Breast epithelium (tissue), 4 donors: ENCODE measurements at regions not wholly inside any gene's neighbourhood (a gene's known extent, or its start where the extent isn't known, plus 50 kb on each side); places are given as distances from the start of the nearest gene placed in this dataset.

Source experiments
- DNase-seq, 2 donors: peaks; one replicate each; pipeline ENCODE4 v3.0.0-alpha.2; 2019; ENCODE audit warnings: low spot score in 2 of 2
- H3K27ac ChIP-seq, 2 donors: fragments of 200-600 bp; sonication (generic) in 1 of 2; one replicate each; pipeline ENCODE4 v1.5.1; 2016 to 2019; ENCODE audit warnings: mild to moderate bottlenecking in 1 of 2
- H3K27me3 ChIP-seq, 2 donors: fragments of 200-600 bp; sonication (generic) in 1 of 2; one replicate each; pipeline versions ENCODE4 v1.5.1 to v1.6.0; 2017 to 2019; ENCODE audit warnings: control low read depth in 1 of 2, mild to moderate bottlenecking in 1 of 2
- H3K36me3 ChIP-seq: fragments of 200-600 bp; one replicate; pipeline ENCODE4 v1.5.1; 2019
- H3K4me1 ChIP-seq, 2 donors: fragments of 200-600 bp; sonication (generic); one replicate each; pipeline ENCODE4 v1.5.1; 2016 to 2019; ENCODE audit warnings: control low read depth in 1 of 2
- H3K4me3 ChIP-seq, 3 donors: fragments of 200-600 bp; sonication (generic); 1 replicate in 2 of 3; 2 replicates in 1 of 3; pipeline ENCODE4 v1.5.1; 2016 to 2019; ENCODE audit warnings: mild to moderate bottlenecking in 3 of 3, moderate library complexity in 2 of 3
- H3K9me3 ChIP-seq, 2 donors: fragments of 200-600 bp; sonication (generic) in 1 of 2; one replicate each; pipeline ENCODE4 v1.5.1; 2016 to 2019; ENCODE audit warnings: control low read depth in 1 of 2
- CTCF ChIP-seq, 3 donors: fragments of 450-650 bp; IDR thresholded peaks; one replicate each; pipeline ENCODE4 v1.5.1; 2016 to 2017; ENCODE audit warnings: antibody characterized with exemption in 3 of 3, mild to moderate bottlenecking in 3 of 3, moderate library complexity in 3 of 3
- POLR2A ChIP-seq: fragments of 450-650 bp; IDR thresholded peaks from one replicate; pipeline ENCODE4 v1.6.1; 2016; ENCODE audit warnings: antibody characterized with exemption, mild to moderate bottlenecking, moderate library complexity
- POLR2AphosphoS5 ChIP-seq, 3 donors: sonication (generic); formaldehyde crosslinking; IDR thresholded peaks; one replicate each; pipeline ENCODE4 v1.6.1; 2017; ENCODE audit warnings: antibody characterized with exemption in 3 of 3
- intact Hi-C: fragments of 100-400 bp; cut with DNase I; formaldehyde crosslinking; loops from one replicate; pipeline ENCODE4 v1.15.1; 2023; ENCODE audit warnings: low total_unique reads

- Histone ChIP-seq H3K9me3 (no peaks in the 10 kb centered on the region), H3K27me3 (no peaks in the 10 kb centered on the region), H3K4me1 (no peaks in the 10 kb centered on the region), H3K27ac (peak overlapping the region in 1 of 2 donors; percentile 43), H3K4me3 (peak overlapping the region in 1 of 3 donors; percentile 8), H3K36me3 (no peaks in the 10 kb centered on the region)
- no peak for TF ChIP-seq POLR2A
- TF ChIP-seq CTCF (IDR thresholded peaks at IDR 0.05) = no peak
- TF ChIP-seq POLR2AphosphoS5 (IDR thresholded peaks at IDR 0.05) = no peak
- intact Hi-C loops = no loop called here
- no peak for DNase-seq
Observed at GRCh38 chr5:160175438-160176218, 53.7 kb upstream of the FABP6 start.

- no peak for DNase-seq
- Histone ChIP-seq H3K4me3 (no peak overlapping the region), H3K27ac (peak overlapping the region in 1 of 2 donors; percentile 43), H3K36me3 (no peaks in the 10 kb centered on the region), H3K9me3 (no peaks in the 10 kb centered on the region), H3K27me3 (no peaks in the 10 kb centered on the region), H3K4me1 (no peaks in the 10 kb centered on the region)
- intact Hi-C loops = no loop called here
- TF ChIP-seq POLR2A (no peak), POLR2AphosphoS5 (IDR thresholded peaks at IDR 0.05) (no peak), CTCF (IDR thresholded peaks at IDR 0.05) (no peak)
Observed at GRCh38 chr5:160174780-160175437, 54.4 kb upstream of the FABP6 start.

- no peaks in the 10 kb centered on the region for H3K27me3 ChIP-seq
- TF ChIP-seq POLR2AphosphoS5 (IDR thresholded peaks at IDR 0.05) = no peak
- no peak for TF ChIP-seq POLR2A
- no peaks in the 10 kb centered on the region for H3K36me3 ChIP-seq
- H3K4me3 ChIP-seq = no peak overlapping the region
- H3K4me1 ChIP-seq = no peaks in the 10 kb centered on the region
- no peak overlapping the region for H3K27ac ChIP-seq
- H3K9me3 ChIP-seq = no peaks in the 10 kb centered on the region
- intact Hi-C loops = no loop called here
- DNase-seq = no peak
Observed at GRCh38 chr5:160174290-160174689, 55.0 kb upstream of the FABP6 start.

GRCh38 chr5:160171666-160172065 lies 52.4 kb upstream of the PWWP2A start:
- H3K27me3 ChIP-seq = no peaks in the 10 kb centered on the region
- TF ChIP-seq POLR2AphosphoS5 (IDR thresholded peaks at IDR 0.05) = no peak
- TF ChIP-seq POLR2A = no peak
- TF ChIP-seq CTCF (IDR thresholded peaks at IDR 0.05) = no peak
- no peaks in the 10 kb centered on the region for H3K36me3 ChIP-seq
- H3K4me3 ChIP-seq = no peak overlapping the region
- no peaks in the 10 kb centered on the region for H3K4me1 ChIP-seq
- no peak for DNase-seq
- no peak overlapping the region for H3K27ac ChIP-seq
- no peaks in the 10 kb centered on the region for H3K9me3 ChIP-seq
- intact Hi-C loops = no loop called here

- H3K9me3 ChIP-seq = no peaks in the 10 kb centered on the region
- no peaks in the 10 kb centered on the region for H3K27me3 ChIP-seq
- TF ChIP-seq POLR2AphosphoS5 (IDR thresholded peaks at IDR 0.05) = no peak
- no peak for TF ChIP-seq CTCF (IDR thresholded peaks at IDR 0.05)
- no peak for TF ChIP-seq POLR2A
- peaks cover 3 to 13% of the 10 kb centered on the region in 2 donors for H3K4me1 ChIP-seq
- no peaks in the 10 kb centered on the region for H3K36me3 ChIP-seq
- DNase-seq = no peak
- peak overlapping the region in 1 of 3 donors; percentile 12 for H3K4me3 ChIP-seq
- intact Hi-C loops = loop anchor here (10.0 kb wide), 1 partner anchor 55 kb away; the partner anchor contains the start of gene PWWP2A
- peak overlapping the region; percentile 30 to 83 for H3K27ac ChIP-seq
Observed at GRCh38 chr5:160169326-160169725, 50.1 kb upstream of the PWWP2A start.
